ENCODE measurements at regions not wholly inside any gene's neighbourhood (a gene's known extent, or its start where the extent isn't known, plus 50 kb on each side); places are given as distances from the start of the nearest gene placed in this dataset.

GRCh38 chr19:30319411-30319810 lies 52.8 kb upstream of the ZNF536 start:
- Histone ChIP-seq H3K4me3 (ENCODE audit: low read depth, low read length) (no peak overlapping the region), H3K36me3 (ENCODE audit: control insufficient read depth, insufficient read depth, low read length) (no peaks in the 10 kb centered on the region), H3K27me3 (ENCODE audit: control insufficient read depth, insufficient read depth, low read length) (no peaks in the 10 kb centered on the region)
- no peak for FAIRE-seq
- no peak for DNase-seq (ENCODE audit: low read depth)
- no peak for TF ChIP-seq CTCF (IDR thresholded peaks at IDR 0.05; ENCODE audit: insufficient read depth, low read length, severe bottlenecking)

GRCh38 chr19:30319876-30320275 lies 52.3 kb upstream of the ZNF536 start:
- Histone ChIP-seq H3K27me3 (ENCODE audit: control insufficient read depth, insufficient read depth, low read length) (no peaks in the 10 kb centered on the region), H3K4me3 (ENCODE audit: low read depth, low read length) (no peak overlapping the region), H3K36me3 (ENCODE audit: control insufficient read depth, insufficient read depth, low read length) (no peaks in the 10 kb centered on the region)
- no peak for TF ChIP-seq CTCF (IDR thresholded peaks at IDR 0.05; ENCODE audit: insufficient read depth, low read length, severe bottlenecking)
- no peak for DNase-seq (ENCODE audit: low read depth)
- no peak for FAIRE-seq

GRCh38 chr19:30320466-30320865 lies 51.7 kb upstream of the ZNF536 start:
- DNase-seq (ENCODE audit: low read depth) (no peak), FAIRE-seq (no peak)
- Histone ChIP-seq H3K27me3 (ENCODE audit: control insufficient read depth, insufficient read depth, low read length) (no peaks in the 10 kb centered on the region), H3K36me3 (ENCODE audit: control insufficient read depth, insufficient read depth, low read length) (no peaks in the 10 kb centered on the region), H3K4me3 (ENCODE audit: low read depth, low read length) (no peak overlapping the region)
- TF ChIP-seq CTCF (IDR thresholded peaks at IDR 0.05; ENCODE audit: insufficient read depth, low read length, severe bottlenecking) = no peak

- Histone ChIP-seq H3K4me3 (ENCODE audit: low read depth, low read length) (no peak overlapping the region), H3K36me3 (ENCODE audit: control insufficient read depth, insufficient read depth, low read length) (no peaks in the 10 kb centered on the region), H3K27me3 (ENCODE audit: control insufficient read depth, insufficient read depth, low read length) (no peaks in the 10 kb centered on the region)
- DNase-seq (ENCODE audit: low read depth) = no peak
- TF ChIP-seq CTCF (IDR thresholded peaks at IDR 0.05; ENCODE audit: insufficient read depth, low read length, severe bottlenecking) = no peak
- no peak for FAIRE-seq
Observed at GRCh38 chr19:30320916-30321315, 51.3 kb upstream of the ZNF536 start.

All from bronchial epithelial cell (primary cell).